Retinal pigment epithelial cell (primary cell): ENCODE measurements at regions not wholly inside any gene's neighbourhood (a gene's known extent, or its start where the extent isn't known, plus 50 kb on each side); places are given as distances from the start of the nearest gene placed in this dataset.

ENCODE experiments used
- DNase-seq: peaks from one replicate; pipeline ENCODE4 v3.0.0-alpha.2; 2010; ENCODE audit warnings: low read depth
- H3K4me3 ChIP-seq: 2 replicates; pipeline ENCODE4 v1.5.1; 2011; ENCODE audit warnings: mild to moderate bottlenecking, low read length, control low read depth, moderate library complexity
- TF ChIP-seq, protein P1 (sequence below): conservative IDR thresholded peaks from 2 replicates; pipeline ENCODE4 v1.5.1; 2011; ENCODE audit warnings: low read depth, low read length, control low read depth, inconsistent platforms

DNA sequence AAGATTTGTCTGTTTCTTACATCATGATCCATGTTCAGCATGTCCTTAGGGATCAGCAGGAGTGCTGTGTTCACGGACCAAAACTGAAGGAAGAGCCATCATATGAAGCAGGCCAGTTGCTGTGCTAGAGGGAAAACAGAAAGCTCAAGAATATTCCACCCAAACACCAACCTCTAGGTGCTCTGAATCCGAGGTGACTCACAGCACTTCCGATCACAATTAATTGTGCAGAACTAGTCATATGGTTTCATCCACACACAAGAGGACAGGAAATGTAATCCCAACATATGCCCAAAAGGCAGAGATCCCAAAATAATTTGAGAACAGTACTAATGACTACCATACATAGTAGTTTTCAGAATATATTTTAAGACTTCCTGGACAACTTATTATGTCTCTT, 257.9 kb upstream of the KCNH8 start:
- no peak for DNase-seq
- TF ChIP-seq, protein P1, sequence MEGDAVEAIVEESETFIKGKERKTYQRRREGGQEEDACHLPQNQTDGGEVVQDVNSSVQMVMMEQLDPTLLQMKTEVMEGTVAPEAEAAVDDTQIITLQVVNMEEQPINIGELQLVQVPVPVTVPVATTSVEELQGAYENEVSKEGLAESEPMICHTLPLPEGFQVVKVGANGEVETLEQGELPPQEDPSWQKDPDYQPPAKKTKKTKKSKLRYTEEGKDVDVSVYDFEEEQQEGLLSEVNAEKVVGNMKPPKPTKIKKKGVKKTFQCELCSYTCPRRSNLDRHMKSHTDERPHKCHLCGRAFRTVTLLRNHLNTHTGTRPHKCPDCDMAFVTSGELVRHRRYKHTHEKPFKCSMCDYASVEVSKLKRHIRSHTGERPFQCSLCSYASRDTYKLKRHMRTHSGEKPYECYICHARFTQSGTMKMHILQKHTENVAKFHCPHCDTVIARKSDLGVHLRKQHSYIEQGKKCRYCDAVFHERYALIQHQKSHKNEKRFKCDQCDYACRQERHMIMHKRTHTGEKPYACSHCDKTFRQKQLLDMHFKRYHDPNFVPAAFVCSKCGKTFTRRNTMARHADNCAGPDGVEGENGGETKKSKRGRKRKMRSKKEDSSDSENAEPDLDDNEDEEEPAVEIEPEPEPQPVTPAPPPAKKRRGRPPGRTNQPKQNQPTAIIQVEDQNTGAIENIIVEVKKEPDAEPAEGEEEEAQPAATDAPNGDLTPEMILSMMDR: no peak
- no peak overlapping the region for H3K4me3 ChIP-seq

DNA sequence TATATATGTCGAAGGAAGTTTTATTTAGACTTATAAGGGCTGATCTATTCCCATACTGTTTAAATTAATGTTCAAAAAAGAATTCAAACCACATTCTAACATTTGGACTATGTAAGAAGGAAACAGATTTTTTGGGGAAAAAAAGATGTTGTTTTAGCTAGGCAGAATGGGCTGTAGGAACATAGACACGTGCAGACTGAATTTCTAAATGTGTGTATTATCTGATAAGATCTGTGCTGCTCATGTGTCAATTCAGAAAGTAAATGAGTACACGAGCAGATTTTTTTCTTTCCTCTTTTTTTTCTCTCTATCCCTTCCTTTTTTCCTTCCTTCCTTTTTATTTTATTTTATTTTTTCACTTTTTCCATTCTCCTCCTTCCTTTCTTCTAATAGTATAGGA, 259.5 kb upstream of the KCNH8 start:
- DNase-seq: no peak
- H3K4me3 ChIP-seq: no peak overlapping the region
- TF ChIP-seq, protein P1: no peak

DNA sequence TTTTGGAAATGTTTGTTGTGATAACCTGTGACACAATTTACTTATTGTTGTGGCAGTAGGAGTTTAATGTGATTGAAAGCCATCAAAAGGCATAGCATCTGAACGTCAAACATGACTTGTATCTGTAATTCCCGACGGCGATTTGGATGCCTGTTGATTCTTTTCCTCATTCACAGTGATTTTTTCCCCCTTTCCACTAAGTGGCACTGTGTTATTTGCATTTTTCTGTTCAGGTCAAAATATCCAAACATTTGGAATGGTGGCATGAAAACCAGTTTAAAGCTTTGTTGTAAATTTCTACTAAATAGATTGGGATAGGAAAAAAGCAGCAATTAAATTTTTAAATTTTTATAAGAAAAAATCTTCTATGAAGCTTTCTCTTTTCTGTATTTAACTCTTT, 259.9 kb upstream of the KCNH8 start:
- no peak overlapping the region for H3K4me3 ChIP-seq
- TF ChIP-seq, protein P1: no peak
- no peak for DNase-seq

DNA sequence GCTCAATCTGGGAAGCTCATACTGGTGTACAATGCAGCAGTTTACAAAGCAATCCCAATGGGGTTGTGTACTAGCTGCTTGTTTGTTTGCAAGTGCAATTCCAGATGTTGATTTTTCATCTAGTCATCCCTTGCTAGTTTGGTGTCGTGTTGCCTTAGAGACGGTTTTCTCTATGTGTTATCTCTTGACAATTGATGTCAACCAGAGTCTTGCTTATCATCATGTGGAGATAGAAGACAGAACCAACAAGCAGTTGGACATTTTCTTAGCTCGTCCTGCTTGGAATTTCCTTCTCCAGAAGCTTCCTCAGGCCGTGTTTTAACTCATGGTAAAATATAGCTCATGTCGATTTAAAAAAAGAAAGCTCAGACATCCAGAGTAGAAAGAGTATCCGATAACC, 262.0 kb upstream of the KCNH8 start:
- TF ChIP-seq, protein P1: no peak
- DNase-seq: no peak
- no peak overlapping the region for H3K4me3 ChIP-seq

DNA sequence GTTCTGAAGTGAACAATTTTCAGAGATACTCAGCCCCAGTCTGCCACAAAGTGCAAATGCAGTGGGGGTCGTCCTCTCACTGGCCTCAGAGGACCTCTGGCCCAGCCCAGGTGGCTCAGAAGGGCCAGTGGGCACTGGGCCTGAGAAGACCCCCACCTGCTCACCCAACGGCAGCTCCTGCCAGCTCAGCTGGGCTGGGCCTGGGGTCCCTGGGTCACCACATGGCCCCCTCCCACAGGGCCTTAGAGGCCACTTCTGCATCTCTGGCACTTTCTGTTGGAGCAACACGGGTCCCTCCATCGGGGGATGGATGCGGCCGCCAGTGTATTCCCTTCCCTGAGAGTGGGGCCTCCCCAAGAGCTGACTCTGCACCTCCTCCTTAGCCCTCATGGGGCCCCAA, 262.7 kb upstream of the KCNH8 start:
- TF ChIP-seq, protein P1: no peak
- DNase-seq: no peak
- H3K4me3 ChIP-seq: no peak overlapping the region

DNA sequence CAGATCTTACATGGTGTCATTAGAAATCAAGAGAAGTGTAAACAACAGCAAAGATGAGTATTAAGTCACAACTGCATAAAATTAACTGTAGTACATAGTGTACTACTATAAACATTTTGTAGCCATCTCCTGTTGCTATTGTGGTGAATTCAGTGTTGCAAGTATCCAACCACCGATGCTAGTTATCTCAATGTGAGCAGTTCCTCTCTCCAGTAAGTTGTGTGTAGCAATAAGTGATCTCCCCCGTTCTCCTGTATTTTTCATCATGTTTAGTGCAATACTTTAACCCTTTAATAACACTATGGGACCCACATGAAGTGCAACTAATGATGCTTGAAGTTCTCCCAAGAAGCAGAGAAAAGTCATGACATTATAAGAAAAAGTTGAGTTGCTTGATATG, 264.7 kb upstream of the KCNH8 start:
- TF ChIP-seq, protein P1: no peak
- DNase-seq: no peak
- H3K4me3 ChIP-seq: no peak overlapping the region

DNA sequence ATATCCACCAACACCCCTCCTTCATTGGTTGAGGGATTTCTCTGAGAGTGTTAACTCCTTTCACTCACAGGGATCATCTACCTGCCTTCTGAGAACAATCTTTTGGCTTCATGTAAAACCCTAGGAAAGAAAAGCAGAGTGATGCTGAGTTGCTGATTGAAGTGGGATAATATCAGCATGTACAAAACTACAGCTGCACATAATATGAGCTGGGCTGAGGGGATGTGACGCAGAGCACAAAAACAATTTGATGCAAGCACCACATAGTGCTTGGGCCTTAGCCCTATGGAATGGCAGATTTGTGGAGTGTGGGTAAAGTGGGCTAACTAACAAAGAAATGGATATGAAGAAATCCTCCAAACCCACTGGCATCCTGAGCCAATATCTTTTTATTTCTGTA, 267.6 kb upstream of the KCNH8 start:
- TF ChIP-seq, protein P1: no peak
- no peak overlapping the region for H3K4me3 ChIP-seq
- no peak for DNase-seq
